Body of pancreas (tissue), 4 donors: ENCODE measurements at regions not wholly inside any gene's neighbourhood (a gene's known extent, or its start where the extent isn't known, plus 50 kb on each side); places are given as distances from the start of the nearest gene placed in this dataset.

Source experiments
- CTCF ChIP-seq, 7 experiments: fragments of 450-650 bp in 4 of 7; fragments of 200-600 bp in 3 of 7; sonication (generic) in 3 of 7; IDR thresholded peaks; one replicate each; pipeline ENCODE4 v1.5.1; 2016 to 2019; ENCODE audit warnings: antibody characterized with exemption in 7 of 7
- POLR2A ChIP-seq, 3 donors: fragments of 450-650 bp; IDR thresholded peaks; one replicate each; pipeline ENCODE4 v1.6.1; 2016; ENCODE audit warnings: antibody characterized with exemption in 3 of 3, mild to moderate bottlenecking in 2 of 3

GRCh38 chr14:98901511-98902205 is 370.3 kb downstream of the BCL11B start:
- no peak for TF ChIP-seq CTCF (IDR thresholded peaks at IDR 0.05)
- no peak for TF ChIP-seq POLR2A (IDR thresholded peaks at IDR 0.05)
